H9 (cell line): ENCODE measurements at regions not wholly inside any gene's neighbourhood (a gene's known extent, or its start where the extent isn't known, plus 50 kb on each side); places are given as distances from the start of the nearest gene placed in this dataset.

Source experiments
- DNase-seq: peaks from one replicate; pipeline ENCODE4 v3.0.0-alpha.2; 2017
- H2AFZ ChIP-seq: one replicate; pipeline ENCODE4 v1.6.1; 2013; ENCODE audit warnings: mild to moderate bottlenecking, low read length, control low read depth, moderate library complexity
- H2AK5ac ChIP-seq: 2 replicates; pipeline ENCODE4 v1.6.1; 2013; ENCODE audit warnings: low read length, control low read depth, mixed read lengths; ENCODE audit not compliant: insufficient read length
- H2BK120ac ChIP-seq: one replicate; pipeline ENCODE4 v1.6.1; 2013; ENCODE audit warnings: low read depth, mild to moderate bottlenecking, low read length, control low read depth, inconsistent platforms; ENCODE audit not compliant: poor library complexity, severe bottlenecking
- H2BK12ac ChIP-seq: 2 replicates; pipeline ENCODE4 v1.6.1; 2013; ENCODE audit warnings: low read length, control low read depth, mixed read lengths, low read depth; ENCODE audit not compliant: insufficient read length
- H2BK15ac ChIP-seq: 2 replicates; pipeline ENCODE4 v1.6.1; 2013; ENCODE audit warnings: low read depth, low read length, control low read depth
- H2BK20ac ChIP-seq: one replicate; pipeline ENCODE4 v1.6.1; 2013; ENCODE audit warnings: low read depth, mild to moderate bottlenecking, low read length, control low read depth, inconsistent platforms; ENCODE audit not compliant: poor library complexity, severe bottlenecking
- H2BK5ac ChIP-seq: 2 replicates; pipeline ENCODE4 v1.6.1; 2013; ENCODE audit warnings: low read length, control low read depth, mixed read lengths; ENCODE audit not compliant: insufficient read length
- H3K14ac ChIP-seq: 2 replicates; pipeline ENCODE4 v1.6.1; 2013; ENCODE audit warnings: low read length, control low read depth; ENCODE audit not compliant: insufficient read depth
- H3K18ac ChIP-seq: 2 replicates; pipeline ENCODE4 v1.6.1; 2013; ENCODE audit warnings: low read depth, mild to moderate bottlenecking, mixed read lengths, low read length, control low read depth; ENCODE audit not compliant: insufficient read length
- H3K23ac ChIP-seq: 2 replicates; pipeline ENCODE4 v1.6.1; 2013; ENCODE audit warnings: low read length, control low read depth, mixed read lengths, low read depth; ENCODE audit not compliant: insufficient read length
- H3K23me2 ChIP-seq: 2 replicates; pipeline ENCODE4 v1.6.1; 2013; ENCODE audit warnings: low read depth, mild to moderate bottlenecking, mixed read lengths, low read length, control low read depth; ENCODE audit not compliant: insufficient read length, poor library complexity, severe bottlenecking
- H3K27ac ChIP-seq: 2 replicates; pipeline ENCODE4 v1.5.1; 2013; ENCODE audit warnings: low read length, control low read depth, mixed read lengths, low read depth; ENCODE audit not compliant: insufficient read length
- H3K27me3 ChIP-seq: 2 replicates; pipeline ENCODE4 v1.6.1; 2013; ENCODE audit warnings: low read length, control low read depth, inconsistent platforms; ENCODE audit not compliant: insufficient read depth
- H3K4ac ChIP-seq: 2 replicates; pipeline ENCODE4 v1.6.1; 2013; ENCODE audit warnings: low read depth, mild to moderate bottlenecking, control low read depth, inconsistent platforms, low read length, moderate library complexity
- H3K4me1 ChIP-seq: 2 replicates; pipeline ENCODE4 v1.6.1; 2013; ENCODE audit warnings: low read length, control low read depth, inconsistent platforms; ENCODE audit not compliant: insufficient read depth
- H3K4me2 ChIP-seq: 2 replicates; pipeline ENCODE4 v1.6.1; 2013; ENCODE audit warnings: low read length, control low read depth, mixed read lengths; ENCODE audit not compliant: insufficient read length, insufficient read depth
- H3K56ac ChIP-seq: 2 replicates; pipeline ENCODE4 v1.6.1; 2013; ENCODE audit warnings: low read depth, mild to moderate bottlenecking, mixed read lengths, low read length, control low read depth; ENCODE audit not compliant: insufficient read length
- H3K79me1 ChIP-seq: 2 replicates; pipeline ENCODE4 v1.6.1; 2013; ENCODE audit warnings: low read depth, mild to moderate bottlenecking, moderate library complexity, low read length, control low read depth, inconsistent platforms; ENCODE audit not compliant: insufficient read depth, poor library complexity, severe bottlenecking
- H3K79me2 ChIP-seq: 2 replicates; pipeline ENCODE4 v1.6.1; 2013; ENCODE audit warnings: low read length, control low read depth, inconsistent platforms; ENCODE audit not compliant: insufficient read depth
- H3K9ac ChIP-seq: 2 replicates; pipeline ENCODE4 v1.6.1; 2013; ENCODE audit warnings: low read length, control low read depth, mixed read lengths; ENCODE audit not compliant: insufficient read length; ENCODE audit errors: extremely low read depth
- H3K9me3 ChIP-seq: one replicate; pipeline ENCODE4 v1.6.1; 2013; ENCODE audit warnings: low read depth, low read length, inconsistent platforms; ENCODE audit not compliant: control insufficient read depth
- H3T11ph ChIP-seq: one replicate; pipeline ENCODE4 v1.6.1; 2013; ENCODE audit warnings: mild to moderate bottlenecking, low read length, control low read depth, inconsistent platforms
- H4K20me1 ChIP-seq: one replicate; pipeline ENCODE4 v1.6.1; 2013; ENCODE audit not compliant: control insufficient read depth, insufficient read length, insufficient read depth
- H4K5ac ChIP-seq: 2 replicates; pipeline ENCODE4 v1.6.1; 2013; ENCODE audit warnings: low read depth, mild to moderate bottlenecking, mixed read lengths, low read length, control low read depth; ENCODE audit not compliant: insufficient read length
- H4K8ac ChIP-seq: replicated peaks from 2 replicates; pipeline ENCODE4 v1.6.1; 2013; ENCODE audit warnings: low read length, control low read depth, mixed read lengths, low read depth; ENCODE audit not compliant: insufficient read length
- H4K91ac ChIP-seq: 2 replicates; pipeline ENCODE4 v1.6.1; 2013; ENCODE audit warnings: low read depth, mild to moderate bottlenecking, moderate library complexity, mixed read lengths, low read length, control low read depth; ENCODE audit not compliant: insufficient read length
- H3K27ac Mint-ChIP-seq, 3 experiments: 2 replicates in 2 of 3; 3 replicates in 1 of 3; pipeline ENCODE4 v1.8.0; 2020 to 2021; ENCODE audit warnings: mixed read lengths in 3 of 3, mild to moderate bottlenecking in 1 of 3, moderate library complexity in 1 of 3
- H3K27me3 Mint-ChIP-seq: 2 replicates; pipeline ENCODE4 v1.8.0; 2021; ENCODE audit warnings: low read depth, mild to moderate bottlenecking, moderate library complexity, mixed read lengths
- H3K36me3 Mint-ChIP-seq, 3 experiments: 2 replicates in 2 of 3; 3 replicates in 1 of 3; pipeline ENCODE4 v1.8.0; 2020 to 2021; ENCODE audit warnings: low read depth in 3 of 3, mixed read lengths in 3 of 3; ENCODE audit not compliant: insufficient read depth in 1 of 3
- H3K4me1 Mint-ChIP-seq, 2 experiments: 2 replicates each; pipeline ENCODE4 v1.8.0; 2020; ENCODE audit warnings: mixed read lengths in 2 of 2
- H3K4me3 Mint-ChIP-seq, 2 experiments: 2 replicates in 1 of 2; 3 replicates in 1 of 2; pipeline ENCODE4 v1.8.0; 2020 to 2021; ENCODE audit warnings: mild to moderate bottlenecking in 2 of 2, mixed read lengths in 2 of 2, moderate library complexity in 1 of 2
- H3K9me3 Mint-ChIP-seq, 2 experiments: 2 replicates in 1 of 2; 3 replicates in 1 of 2; pipeline ENCODE4 v1.8.0; 2020; ENCODE audit warnings: mild to moderate bottlenecking in 2 of 2, mixed read lengths in 2 of 2, moderate library complexity in 1 of 2
- TF ChIP-seq, protein P1 (sequence below): fragments of 200-600 bp; sonication (generic); conservative IDR thresholded peaks from 3 replicates; pipeline ENCODE4 v1.8.0; 2021; ENCODE audit warnings: antibody characterized with exemption, mild to moderate bottlenecking

DNA sequence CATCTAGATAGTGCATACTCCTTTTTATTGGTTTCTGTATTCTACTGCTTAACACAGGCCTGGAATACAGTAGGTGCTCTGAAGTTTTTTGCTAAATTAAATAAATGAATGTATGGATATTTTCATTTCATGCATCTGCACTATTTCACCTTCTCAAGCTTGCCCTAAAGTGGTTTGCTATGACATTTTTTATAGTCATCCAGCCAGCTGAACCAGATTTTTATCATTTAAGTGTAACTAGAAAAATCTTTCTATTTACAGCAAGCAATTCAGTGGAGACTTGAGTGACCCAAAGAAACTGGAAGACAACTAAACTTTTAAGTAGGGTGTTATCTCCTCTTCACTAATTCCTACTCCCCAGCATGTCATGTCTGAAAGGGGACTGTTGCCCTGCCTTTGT is 354.9 kb downstream of the OSR1 start:
- Histone ChIP-seq H3K4me2 (no peak overlapping the region), H4K5ac (no peak overlapping the region), H2BK15ac (no peak overlapping the region), H3K56ac (no peak overlapping the region), H3K18ac (no peak overlapping the region), H4K8ac (no peak overlapping the region), H4K20me1 (no peaks in the 10 kb centered on the region), H3K4ac (no peak overlapping the region), H2AK5ac (no peak overlapping the region), H2BK5ac (no peak overlapping the region), H3K23ac (no peak overlapping the region), H3K14ac (no peak overlapping the region), H3K79me2 (no peaks in the 10 kb centered on the region), H3K27ac (no peak overlapping the region), H3K4me1 (no peaks in the 10 kb centered on the region), H3K79me1 (no peaks in the 10 kb centered on the region), H3K9me3 (no peaks in the 10 kb centered on the region), H3T11ph (no peak overlapping the region), H2BK120ac (no peak overlapping the region), H2BK20ac (no peak overlapping the region), H4K91ac (no peak overlapping the region), H2BK12ac (no peak overlapping the region), H2AFZ (no peak overlapping the region), H3K23me2 (no peaks in the 10 kb centered on the region), H3K27me3 (no peaks in the 10 kb centered on the region), H3K9ac (no peak overlapping the region)
- TF ChIP-seq, protein P1, sequence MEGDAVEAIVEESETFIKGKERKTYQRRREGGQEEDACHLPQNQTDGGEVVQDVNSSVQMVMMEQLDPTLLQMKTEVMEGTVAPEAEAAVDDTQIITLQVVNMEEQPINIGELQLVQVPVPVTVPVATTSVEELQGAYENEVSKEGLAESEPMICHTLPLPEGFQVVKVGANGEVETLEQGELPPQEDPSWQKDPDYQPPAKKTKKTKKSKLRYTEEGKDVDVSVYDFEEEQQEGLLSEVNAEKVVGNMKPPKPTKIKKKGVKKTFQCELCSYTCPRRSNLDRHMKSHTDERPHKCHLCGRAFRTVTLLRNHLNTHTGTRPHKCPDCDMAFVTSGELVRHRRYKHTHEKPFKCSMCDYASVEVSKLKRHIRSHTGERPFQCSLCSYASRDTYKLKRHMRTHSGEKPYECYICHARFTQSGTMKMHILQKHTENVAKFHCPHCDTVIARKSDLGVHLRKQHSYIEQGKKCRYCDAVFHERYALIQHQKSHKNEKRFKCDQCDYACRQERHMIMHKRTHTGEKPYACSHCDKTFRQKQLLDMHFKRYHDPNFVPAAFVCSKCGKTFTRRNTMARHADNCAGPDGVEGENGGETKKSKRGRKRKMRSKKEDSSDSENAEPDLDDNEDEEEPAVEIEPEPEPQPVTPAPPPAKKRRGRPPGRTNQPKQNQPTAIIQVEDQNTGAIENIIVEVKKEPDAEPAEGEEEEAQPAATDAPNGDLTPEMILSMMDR: no peak
- no peak for DNase-seq
- Mint-ChIP-seq H3K27me3 (no peaks in the 10 kb centered on the region; the same call in 1 of the 2 replicates), H3K4me3 (no peak overlapping the region), H3K27ac (no peak overlapping the region), H3K4me1 (no peaks in the 10 kb centered on the region), H3K9me3 (no peaks in the 10 kb centered on the region), H3K36me3 (no peaks in the 10 kb centered on the region)
